GM15510 (cell line): ENCODE measurements at regions not wholly inside any gene's neighbourhood (a gene's known extent, or its start where the extent isn't known, plus 50 kb on each side); places are given as distances from the start of the nearest gene placed in this dataset.

Experiments
- POLR2A ChIP-seq: IDR thresholded peaks from 3 replicates; pipeline ENCODE4 v1.6.1; 2011; ENCODE audit warnings: borderline replicate concordance; ENCODE audit not compliant: insufficient read length; ENCODE audit errors: extremely low read depth

DNA sequence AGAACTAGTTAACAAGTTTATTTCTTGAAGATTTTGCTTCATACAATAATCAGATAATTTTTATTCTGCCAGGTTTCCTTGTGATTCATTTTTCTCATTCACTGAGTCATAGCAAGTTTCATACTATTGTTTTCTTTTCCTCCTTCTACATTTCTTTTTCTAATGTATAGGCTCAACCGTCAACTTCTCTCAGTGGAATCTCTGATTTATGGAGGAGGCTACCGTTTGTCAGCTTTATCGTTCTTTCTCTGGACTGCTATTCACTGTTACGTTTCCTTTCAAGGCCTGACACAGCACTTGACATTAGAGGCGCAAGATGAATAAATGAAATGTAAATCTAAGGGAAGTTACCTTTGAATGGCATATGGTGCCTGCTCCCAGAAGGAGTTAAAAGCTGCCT, 284.3 kb upstream of the NR5A2 start:
- TF ChIP-seq POLR2A, result no peak

DNA sequence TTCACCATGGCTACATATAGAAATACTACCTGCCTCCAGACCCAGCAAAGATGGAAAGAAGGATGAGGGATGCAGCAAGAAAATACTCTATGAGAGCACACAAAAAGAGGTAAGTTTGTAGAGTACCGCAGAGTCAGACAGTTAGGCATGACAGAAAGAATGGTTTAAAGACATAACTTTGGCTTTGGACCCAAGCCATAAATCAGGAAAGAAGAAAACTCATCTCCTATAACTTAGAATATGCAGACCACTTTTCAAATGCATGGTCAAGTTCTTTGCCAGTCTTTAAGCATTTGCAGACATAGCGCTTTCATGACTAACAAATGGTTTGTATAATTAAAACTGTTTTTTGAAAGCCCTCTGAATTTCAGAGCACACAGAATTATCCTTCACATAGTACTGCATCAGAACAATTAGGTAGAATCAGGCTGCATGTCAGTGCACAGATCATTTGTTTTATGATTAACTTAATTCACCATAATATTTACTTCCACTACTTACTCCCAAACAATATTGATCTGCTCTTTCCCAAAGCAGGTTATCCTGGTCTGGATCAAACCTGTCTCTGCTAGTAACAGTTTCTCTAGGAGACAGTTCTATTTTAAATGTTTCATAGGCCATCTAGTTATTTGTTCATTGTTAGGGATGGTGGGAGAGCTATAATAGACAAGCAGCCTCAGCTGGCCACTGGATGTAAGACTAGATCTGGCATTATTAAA, 280.7 kb upstream of the NR5A2 start:
- no peak for TF ChIP-seq POLR2A

DNA sequence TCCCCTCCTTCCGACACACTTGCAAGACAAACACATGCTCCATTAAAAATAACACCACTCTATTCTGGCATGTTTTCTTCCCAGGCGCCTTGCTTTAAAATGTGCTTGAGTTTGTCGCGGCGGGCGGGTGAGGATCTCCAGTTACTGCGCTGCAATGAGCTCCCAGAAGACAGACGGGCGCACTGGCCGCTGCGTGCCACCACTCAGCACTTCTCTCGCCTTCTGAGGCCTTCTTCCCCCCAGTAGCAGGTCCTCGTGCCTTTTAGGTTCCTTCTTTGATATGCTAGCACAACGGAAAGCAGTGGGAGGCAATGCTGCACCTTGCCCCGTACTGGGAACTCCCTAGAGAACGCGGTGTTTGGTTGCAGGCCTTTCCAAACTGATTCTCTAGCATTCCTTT, 279.5 kb upstream of the NR5A2 start:
- no peak for TF ChIP-seq POLR2A

DNA sequence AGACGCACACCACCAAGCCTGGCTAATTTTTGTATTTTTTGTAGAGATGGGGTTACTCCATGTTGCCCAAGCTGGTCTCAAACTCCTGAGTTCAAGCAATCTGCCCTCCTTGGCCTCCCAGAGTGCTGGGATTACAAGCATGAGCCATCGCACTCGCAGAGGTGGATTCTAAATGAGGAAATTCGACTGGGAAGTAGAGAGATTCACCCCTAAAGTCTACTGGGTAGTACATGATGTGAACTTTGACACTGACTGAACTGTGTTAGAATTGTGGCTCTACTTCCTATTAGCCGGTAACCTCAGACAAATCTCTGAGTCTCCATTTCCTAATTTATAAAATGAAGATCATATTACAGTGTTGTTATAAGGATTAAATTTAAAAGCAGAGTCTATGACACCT, 276.0 kb upstream of the NR5A2 start:
- TF ChIP-seq POLR2A, result no peak

DNA sequence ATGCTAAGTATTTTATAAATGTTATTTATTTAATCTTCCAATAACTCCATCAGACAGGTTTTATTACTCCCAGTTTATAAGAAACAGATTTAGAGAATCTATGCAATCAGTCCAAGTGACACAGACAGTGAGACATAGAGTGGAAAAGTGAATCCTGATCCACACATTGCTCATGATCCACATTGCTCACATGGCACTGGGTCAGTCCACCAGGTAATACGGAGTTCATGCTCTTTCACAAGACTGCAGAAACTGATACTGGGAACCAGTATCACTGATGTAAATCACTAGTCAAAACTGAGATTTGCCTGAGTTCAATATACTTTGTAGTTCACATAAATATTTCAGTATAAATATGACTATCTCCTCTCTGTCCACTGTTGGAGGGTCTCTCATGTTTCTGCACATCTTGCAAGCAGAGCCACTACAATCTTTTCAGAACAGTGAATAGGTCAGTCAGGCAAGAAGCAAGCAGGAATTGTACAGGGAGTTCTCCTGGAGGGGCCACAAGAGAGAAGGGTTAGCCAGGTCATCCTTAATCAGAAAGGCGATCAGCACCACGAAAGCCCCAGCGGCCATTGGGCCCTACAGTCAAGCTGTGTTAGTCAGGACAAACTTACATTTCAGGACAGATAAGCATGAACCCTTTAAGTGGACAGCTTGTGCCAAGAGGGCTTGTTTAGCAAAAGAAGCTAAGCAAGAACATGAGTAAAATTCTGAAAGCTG, 275.4 kb upstream of the NR5A2 start:
- TF ChIP-seq POLR2A, result no peak

DNA sequence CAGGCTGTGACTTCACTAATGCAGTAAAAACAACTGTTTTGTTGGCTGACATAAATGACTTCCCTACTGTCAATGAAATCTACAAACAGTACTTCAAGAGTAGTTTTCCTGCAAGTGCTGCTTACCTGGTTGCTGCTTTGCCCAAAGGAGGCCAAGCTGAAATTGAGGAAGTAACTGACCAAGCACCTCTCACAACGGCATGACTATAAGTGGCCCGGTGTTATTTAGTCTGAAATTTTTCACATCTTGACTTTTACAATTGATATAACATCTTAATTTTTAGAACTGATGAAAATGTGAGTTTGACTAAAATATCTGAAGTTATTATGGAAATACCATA, 274.9 kb upstream of the NR5A2 start:
- no peak for TF ChIP-seq POLR2A

DNA sequence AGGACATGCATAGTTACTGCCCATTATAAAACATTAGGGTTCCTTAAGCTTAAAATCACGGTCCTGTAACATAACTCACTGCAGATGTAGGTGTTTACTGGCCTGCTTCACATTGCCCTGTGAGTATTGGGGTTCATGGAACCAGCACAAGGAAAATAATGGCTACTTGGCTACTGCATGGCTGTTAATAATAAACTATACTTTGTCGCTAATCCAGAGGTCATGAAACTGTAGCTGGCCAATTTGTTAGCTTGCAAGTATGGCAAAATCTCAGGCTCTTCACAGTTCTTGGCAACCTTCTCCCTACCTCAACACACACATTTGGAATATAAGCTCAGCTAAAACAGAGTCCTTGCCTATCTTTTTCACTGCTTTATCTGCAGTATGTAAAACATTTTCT, 274.0 kb upstream of the NR5A2 start:
- no peak for TF ChIP-seq POLR2A

DNA sequence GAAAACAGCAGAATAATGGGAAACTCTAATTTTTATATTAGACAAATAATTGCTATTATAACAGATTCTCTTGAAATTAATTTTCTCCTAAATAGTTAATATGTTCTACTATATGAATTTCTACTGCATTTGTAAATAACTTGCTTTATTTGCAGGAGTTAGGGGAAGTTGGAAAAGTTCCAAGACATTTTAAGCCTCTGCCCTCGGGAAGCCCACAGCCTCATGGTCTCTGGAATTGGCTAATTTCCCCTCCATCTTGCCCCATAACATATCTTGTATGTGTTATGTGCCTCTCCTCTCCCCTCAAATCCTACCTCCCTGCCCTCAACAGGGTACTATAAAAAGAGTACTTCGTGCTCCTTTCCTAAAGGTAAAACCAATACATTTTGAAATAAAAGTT, 271.4 kb upstream of the NR5A2 start:
- TF ChIP-seq POLR2A, result no peak

DNA sequence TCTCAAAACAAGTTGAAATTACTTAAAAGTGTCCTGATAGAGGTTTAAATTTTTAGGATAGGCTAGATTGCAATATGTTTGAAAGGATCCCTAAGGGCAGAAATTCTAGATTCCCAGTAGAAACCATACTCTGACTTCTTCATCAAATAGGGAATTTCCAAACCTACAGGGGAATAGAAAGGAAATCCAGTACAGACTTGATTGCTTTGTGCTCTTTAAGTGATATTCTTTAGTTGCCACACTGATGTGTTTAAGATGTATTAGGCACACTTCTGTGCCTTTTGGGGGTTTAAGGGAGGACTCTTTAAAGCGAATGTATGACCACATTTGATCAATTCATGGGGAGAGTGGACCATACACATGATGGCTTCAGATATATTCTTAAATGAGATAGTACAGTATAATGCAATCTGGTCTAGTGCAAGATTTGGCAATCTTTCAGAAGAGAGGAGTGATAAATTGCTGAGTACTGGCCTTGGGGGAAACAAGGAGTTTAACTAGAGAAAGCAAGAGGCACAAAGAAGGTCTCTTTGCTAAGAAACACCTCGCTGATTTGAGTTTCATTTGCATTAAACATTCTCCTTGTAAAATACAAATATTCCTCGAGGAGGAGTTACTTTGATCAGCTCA, 268.8 kb upstream of the NR5A2 start:
- no peak for TF ChIP-seq POLR2A

DNA sequence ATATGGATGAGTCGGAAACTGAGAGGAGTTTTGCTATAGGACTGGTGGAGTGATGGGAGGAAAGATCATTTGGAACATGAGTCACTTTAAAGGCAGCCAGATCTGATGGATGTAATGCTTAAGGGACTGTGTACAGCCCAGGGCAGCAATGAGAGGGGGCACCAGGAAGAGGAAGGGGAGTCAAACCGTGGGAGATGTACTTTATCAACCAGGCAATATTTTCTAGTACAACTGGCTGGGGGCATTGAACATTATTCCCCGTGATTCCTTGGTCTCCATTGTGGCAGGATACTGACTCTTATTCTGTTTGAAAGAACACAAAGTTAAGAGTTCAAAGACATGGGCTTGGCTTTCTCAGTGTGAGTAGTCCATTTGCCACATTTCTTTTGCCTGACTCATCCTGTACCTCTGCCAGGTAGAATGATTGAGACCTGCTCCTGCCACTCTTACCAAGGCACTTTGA, 268.2 kb upstream of the NR5A2 start:
- TF ChIP-seq POLR2A, result no peak

DNA sequence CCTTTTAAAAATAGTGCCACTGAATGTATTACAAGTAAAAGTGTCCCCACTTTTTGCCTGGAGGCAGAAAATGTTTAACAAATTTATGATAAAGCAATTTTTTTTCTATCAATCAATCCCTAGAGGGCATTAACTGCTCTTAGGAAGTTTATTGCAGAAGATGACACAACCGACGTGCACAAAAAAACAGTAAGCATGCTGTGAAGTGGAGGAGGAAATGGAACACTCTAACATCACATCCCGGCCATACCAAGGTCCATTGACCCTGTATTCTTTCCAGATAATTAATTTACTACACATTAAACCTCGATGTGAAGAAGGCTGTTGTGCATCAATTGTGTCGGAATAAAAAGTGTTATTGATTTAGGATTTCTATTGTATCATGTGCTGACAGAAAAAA, 264.9 kb upstream of the NR5A2 start:
- no peak for TF ChIP-seq POLR2A

DNA sequence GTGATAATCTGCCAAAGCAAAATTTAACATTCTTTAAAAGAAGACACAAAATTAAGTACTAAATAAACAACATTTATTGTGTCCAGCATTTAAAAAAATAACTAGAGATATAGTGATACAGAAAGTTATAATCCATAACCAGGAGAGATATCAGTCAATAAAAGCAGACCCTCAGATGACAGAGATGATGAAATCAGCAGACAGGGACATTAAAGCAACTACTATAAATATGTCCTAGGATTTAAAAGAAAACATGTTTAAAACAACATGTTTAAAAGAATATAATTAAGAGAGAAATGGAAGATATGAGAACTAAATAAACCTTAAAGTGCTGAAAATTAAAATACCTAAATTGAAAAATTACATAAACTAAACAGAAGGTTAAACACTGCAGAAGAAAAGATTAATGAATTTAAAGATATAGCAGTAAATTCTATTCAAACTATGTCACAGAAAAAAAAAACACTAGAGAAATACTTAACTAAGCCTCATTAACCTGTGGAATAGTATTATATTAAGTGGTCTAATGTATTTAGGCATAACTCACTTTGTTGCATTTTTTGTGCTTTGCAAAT, 261.2 kb upstream of the NR5A2 start:
- TF ChIP-seq POLR2A, result no peak

DNA sequence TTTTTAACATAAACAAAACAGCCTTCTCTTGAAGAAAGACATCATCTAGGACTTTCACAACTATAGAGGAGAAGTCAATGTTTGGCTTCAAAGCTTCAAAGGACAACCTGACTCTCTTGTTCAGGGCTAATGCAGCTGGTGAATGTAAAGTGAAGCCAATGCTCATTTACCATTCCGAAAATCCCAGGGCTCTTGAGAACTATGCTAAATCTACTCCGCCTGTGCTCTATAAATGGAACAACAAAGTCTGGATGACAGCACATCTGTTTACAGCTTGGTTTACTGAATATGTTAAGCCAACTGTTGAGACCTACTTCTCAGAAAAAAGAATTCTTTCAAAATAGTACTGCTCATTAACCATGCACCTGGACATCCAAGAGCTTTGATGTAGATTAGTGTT, 259.8 kb upstream of the NR5A2 start:
- TF ChIP-seq POLR2A, result no peak

DNA sequence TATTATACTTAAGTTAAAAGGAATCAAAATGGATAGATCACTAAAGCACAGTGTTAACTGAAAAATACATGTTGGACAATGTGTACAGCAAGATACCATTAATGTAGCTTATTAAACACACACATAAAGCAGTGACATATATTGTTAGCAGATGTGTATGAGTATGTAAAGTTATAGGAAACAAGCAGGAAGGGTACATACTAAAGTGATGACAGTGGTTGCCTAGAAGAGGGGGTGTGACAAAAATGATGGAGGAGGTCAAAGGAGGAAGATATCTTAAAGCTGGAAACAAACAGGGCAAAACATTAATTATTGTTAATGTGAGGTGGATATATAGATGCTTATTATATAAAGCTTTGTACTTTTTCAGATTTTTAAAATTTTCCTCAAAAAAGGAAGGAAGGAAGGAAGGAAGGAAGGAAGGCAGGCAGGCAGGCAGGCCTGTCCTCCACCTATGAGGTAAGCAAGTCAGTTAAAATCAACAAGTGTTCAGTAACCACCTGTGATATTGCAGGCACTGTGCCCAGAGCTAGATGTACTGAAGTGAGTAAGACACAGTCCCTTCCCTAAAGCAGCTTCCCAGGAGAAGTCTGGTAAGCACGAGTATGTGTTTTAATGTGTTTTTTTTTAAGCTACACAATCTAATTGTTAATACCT, 252.9 kb upstream of the NR5A2 start:
- TF ChIP-seq POLR2A, result no peak
